ENCODE measurements at regions not wholly inside any gene's neighbourhood (a gene's known extent, or its start where the extent isn't known, plus 50 kb on each side); places are given as distances from the start of the nearest gene placed in this dataset.

- TF ChIP-seq, protein P1, sequence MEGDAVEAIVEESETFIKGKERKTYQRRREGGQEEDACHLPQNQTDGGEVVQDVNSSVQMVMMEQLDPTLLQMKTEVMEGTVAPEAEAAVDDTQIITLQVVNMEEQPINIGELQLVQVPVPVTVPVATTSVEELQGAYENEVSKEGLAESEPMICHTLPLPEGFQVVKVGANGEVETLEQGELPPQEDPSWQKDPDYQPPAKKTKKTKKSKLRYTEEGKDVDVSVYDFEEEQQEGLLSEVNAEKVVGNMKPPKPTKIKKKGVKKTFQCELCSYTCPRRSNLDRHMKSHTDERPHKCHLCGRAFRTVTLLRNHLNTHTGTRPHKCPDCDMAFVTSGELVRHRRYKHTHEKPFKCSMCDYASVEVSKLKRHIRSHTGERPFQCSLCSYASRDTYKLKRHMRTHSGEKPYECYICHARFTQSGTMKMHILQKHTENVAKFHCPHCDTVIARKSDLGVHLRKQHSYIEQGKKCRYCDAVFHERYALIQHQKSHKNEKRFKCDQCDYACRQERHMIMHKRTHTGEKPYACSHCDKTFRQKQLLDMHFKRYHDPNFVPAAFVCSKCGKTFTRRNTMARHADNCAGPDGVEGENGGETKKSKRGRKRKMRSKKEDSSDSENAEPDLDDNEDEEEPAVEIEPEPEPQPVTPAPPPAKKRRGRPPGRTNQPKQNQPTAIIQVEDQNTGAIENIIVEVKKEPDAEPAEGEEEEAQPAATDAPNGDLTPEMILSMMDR (IDR thresholded peaks at IDR 0.05; ENCODE audit: low read length) = no peak
- TF ChIP-seq EZH2 (IDR thresholded peaks at IDR 0.05; ENCODE audit: borderline replicate concordance, low read length) = no peak
These were observed 737.4 kb upstream of the TBX3 start for GRCh38 chr12:115421350-115421749.

Measured in OCI-LY1 (cell line).